DOHH2 (cell line): ENCODE measurements at regions not wholly inside any gene's neighbourhood (a gene's known extent, or its start where the extent isn't known, plus 50 kb on each side); places are given as distances from the start of the nearest gene placed in this dataset.

Experiments
- H3F3A ChIP-seq: fragments of 200-600 bp; sonication (generic), shearing (Covaris generic); 2 replicates; pipeline ENCODE4 v1.6.0; 2016; ENCODE audit warnings: antibody characterized with exemption, mild to moderate bottlenecking; ENCODE audit not compliant: control insufficient read depth, insufficient read depth
- H3K27ac ChIP-seq: fragments of 200-600 bp; sonication (generic); 2 replicates; pipeline ENCODE4 v1.5.1; 2014; ENCODE audit warnings: low read depth, mild to moderate bottlenecking, low read length, moderate library complexity
- H3K27me3 ChIP-seq: fragments of 200-600 bp; sonication (generic); 2 replicates; pipeline ENCODE4 v1.6.1; 2014; ENCODE audit warnings: mild to moderate bottlenecking, low read length, mixed read lengths; ENCODE audit not compliant: control insufficient read depth
- H3K36me3 ChIP-seq: fragments of 200-600 bp; sonication (generic); 2 replicates; pipeline ENCODE4 v1.6.1; 2014; ENCODE audit warnings: mild to moderate bottlenecking, low read length, moderate library complexity, mixed read lengths; ENCODE audit not compliant: control insufficient read depth
- H3K4me1 ChIP-seq: fragments of 200-600 bp; sonication (generic); 2 replicates; pipeline ENCODE4 v1.6.1; 2014; ENCODE audit warnings: mild to moderate bottlenecking, low read length, mixed read lengths; ENCODE audit not compliant: control insufficient read depth
- H3K4me2 ChIP-seq: fragments of 200-600 bp; sonication (generic); 2 replicates; pipeline ENCODE4 v1.6.0; 2014; ENCODE audit warnings: mild to moderate bottlenecking, low read length, moderate library complexity
- H3K4me3 ChIP-seq: fragments of 200-600 bp; sonication (generic); 2 replicates; pipeline ENCODE4 v1.5.1; 2014; ENCODE audit warnings: mild to moderate bottlenecking, low read length, mixed read lengths
- H3K79me2 ChIP-seq: fragments of 200-600 bp; sonication (generic); 2 replicates; pipeline ENCODE4 v1.6.1; 2014; ENCODE audit warnings: mild to moderate bottlenecking, low read length, mixed read lengths; ENCODE audit not compliant: control insufficient read depth
- H3K9me2 ChIP-seq: fragments of 200-600 bp; sonication (generic); replicated peaks from 2 replicates; pipeline ENCODE4 v1.6.1; 2014; ENCODE audit warnings: mild to moderate bottlenecking, low read length, mixed read lengths; ENCODE audit not compliant: control insufficient read depth
- H3K9me3 ChIP-seq: fragments of 200-600 bp; sonication (generic); 2 replicates; pipeline ENCODE4 v1.6.1; 2014; ENCODE audit warnings: antibody characterized with exemption, low read length, mixed read lengths; ENCODE audit not compliant: control insufficient read depth, insufficient read depth
- H4K20me1 ChIP-seq: fragments of 200-600 bp; sonication (generic); 2 replicates; pipeline ENCODE4 v1.6.0; 2014; ENCODE audit warnings: low read depth, mild to moderate bottlenecking, antibody characterized with exemption, low read length, moderate library complexity; ENCODE audit not compliant: control insufficient read depth, insufficient read depth
- EZH2phosphoT487 ChIP-seq: fragments of 200-600 bp; sonication (generic); IDR thresholded peaks from 2 replicates; pipeline ENCODE4 v1.6.1; 2017; ENCODE audit warnings: borderline replicate concordance, mild to moderate bottlenecking, antibody characterized with exemption, low read length, moderate library complexity, mixed read lengths
- TF ChIP-seq, protein P1 (sequence below): fragments of 200-600 bp; sonication (generic); IDR thresholded peaks from one replicate; pipeline ENCODE4 v1.5.1; 2014; ENCODE audit warnings: antibody characterized with exemption, mild to moderate bottlenecking, low read depth, low read length; ENCODE audit not compliant: poor library complexity, severe bottlenecking

DNA sequence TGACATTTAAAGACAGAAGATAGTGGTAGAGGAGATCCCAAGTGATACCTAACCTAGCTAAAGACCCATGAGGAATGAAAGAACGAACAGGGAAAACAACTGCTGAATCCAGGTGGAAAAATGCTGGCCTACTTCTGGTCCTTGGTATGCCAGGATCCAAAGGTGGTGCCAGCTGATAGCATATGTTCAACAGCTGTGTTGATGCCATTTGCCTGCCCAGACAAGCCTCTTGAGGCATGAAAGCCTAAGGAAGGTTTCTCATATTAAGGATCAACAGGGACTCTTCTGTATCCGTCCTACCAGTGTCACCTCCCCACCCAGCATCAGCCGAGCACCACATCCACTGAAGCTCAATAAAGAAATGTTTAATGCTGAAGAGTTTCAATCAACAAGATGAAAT is 225.7 kb upstream of the DMRT1 start:
- Histone ChIP-seq H3K27ac (no peak overlapping the region), H4K20me1 (peaks cover 2% of the 10 kb centered on the region; the same call in 1 of the 2 replicates), H3F3A (peaks cover 11% of the 10 kb centered on the region; the same call in 1 of the 2 replicates), H3K79me2 (peaks cover 80% of the 10 kb centered on the region), H3K36me3 (peaks cover 37% of the 10 kb centered on the region), H3K9me3 (no peaks in the 10 kb centered on the region), H3K4me2 (no peak overlapping the region), H3K4me3 (no peak overlapping the region), H3K27me3 (no peaks in the 10 kb centered on the region), H3K9me2 (no peaks in the 10 kb centered on the region), H3K4me1 (peaks cover 38% of the 10 kb centered on the region)
- TF ChIP-seq, protein P1, sequence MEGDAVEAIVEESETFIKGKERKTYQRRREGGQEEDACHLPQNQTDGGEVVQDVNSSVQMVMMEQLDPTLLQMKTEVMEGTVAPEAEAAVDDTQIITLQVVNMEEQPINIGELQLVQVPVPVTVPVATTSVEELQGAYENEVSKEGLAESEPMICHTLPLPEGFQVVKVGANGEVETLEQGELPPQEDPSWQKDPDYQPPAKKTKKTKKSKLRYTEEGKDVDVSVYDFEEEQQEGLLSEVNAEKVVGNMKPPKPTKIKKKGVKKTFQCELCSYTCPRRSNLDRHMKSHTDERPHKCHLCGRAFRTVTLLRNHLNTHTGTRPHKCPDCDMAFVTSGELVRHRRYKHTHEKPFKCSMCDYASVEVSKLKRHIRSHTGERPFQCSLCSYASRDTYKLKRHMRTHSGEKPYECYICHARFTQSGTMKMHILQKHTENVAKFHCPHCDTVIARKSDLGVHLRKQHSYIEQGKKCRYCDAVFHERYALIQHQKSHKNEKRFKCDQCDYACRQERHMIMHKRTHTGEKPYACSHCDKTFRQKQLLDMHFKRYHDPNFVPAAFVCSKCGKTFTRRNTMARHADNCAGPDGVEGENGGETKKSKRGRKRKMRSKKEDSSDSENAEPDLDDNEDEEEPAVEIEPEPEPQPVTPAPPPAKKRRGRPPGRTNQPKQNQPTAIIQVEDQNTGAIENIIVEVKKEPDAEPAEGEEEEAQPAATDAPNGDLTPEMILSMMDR, result no peak
- no peak for TF ChIP-seq EZH2phosphoT487

DNA sequence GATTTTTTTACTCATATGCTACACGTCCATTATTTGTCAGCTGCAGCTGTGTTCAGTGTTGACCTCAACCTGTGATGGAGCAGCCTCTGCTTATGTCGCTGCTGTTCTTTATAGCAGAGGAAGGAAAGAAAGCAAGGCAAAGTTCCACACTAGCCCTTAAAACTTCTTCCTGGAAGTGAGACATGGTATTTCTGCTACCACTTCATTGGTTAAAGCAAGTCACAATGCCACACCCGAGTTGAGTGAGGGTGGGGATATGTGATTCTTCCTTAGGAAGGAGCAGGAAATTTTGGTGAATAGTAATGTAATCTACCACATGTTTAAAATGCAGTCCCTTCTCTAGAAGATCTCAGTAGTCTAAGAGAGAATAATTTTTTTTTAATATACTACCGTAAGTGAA is 224.8 kb upstream of the DMRT1 start:
- Histone ChIP-seq H3K4me3 (no peak overlapping the region), H3K79me2 (peaks cover 81% of the 10 kb centered on the region), H3F3A (peaks cover 9% of the 10 kb centered on the region; the same call in 1 of the 2 replicates), H3K4me2 (no peak overlapping the region), H3K9me3 (no peaks in the 10 kb centered on the region), H3K9me2 (no peaks in the 10 kb centered on the region), H3K4me1 (peaks cover 29% of the 10 kb centered on the region), H3K27me3 (no peaks in the 10 kb centered on the region), H3K27ac (no peak overlapping the region), H3K36me3 (peaks cover 41% of the 10 kb centered on the region), H4K20me1 (peaks cover 2% of the 10 kb centered on the region; the same call in 1 of the 2 replicates)
- TF ChIP-seq, protein P1, result no peak
- no peak for TF ChIP-seq EZH2phosphoT487

DNA sequence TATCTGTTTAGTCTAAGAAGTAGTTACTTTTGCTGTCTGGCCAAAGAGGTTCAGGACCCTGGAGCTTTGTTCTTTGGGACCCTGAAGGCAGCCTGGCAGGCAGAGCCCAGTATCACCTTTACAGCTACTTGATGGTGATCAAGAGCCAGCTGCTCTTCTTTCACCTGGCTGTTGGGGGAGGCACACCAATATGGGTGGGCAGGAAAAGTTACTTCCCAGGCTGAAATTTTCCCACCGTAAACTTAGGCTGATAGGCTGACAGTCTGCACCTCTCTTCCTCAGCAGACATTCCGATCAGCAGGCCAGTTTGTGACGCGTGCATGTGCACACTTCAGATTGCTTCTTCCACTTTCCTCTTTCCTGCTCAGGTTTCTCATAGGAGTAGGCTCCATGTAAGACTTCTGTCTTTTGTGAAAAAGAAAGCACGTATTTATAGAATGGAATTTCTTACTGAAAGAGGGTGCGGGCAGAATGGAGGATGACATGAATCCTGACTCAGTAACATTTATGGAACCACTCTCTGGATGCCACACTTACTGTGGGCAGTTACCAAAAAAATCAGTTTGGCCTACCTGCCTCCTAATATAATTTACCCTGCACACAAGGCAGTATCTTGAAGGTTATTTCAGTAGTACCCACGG is 223.9 kb upstream of the DMRT1 start:
- Histone ChIP-seq H4K20me1 (no peaks in the 10 kb centered on the region), H3F3A (peaks cover 9% of the 10 kb centered on the region; the same call in 1 of the 2 replicates), H3K36me3 (peaks cover 41% of the 10 kb centered on the region), H3K27ac (no peak overlapping the region), H3K4me1 (peaks cover 20% of the 10 kb centered on the region), H3K9me3 (no peaks in the 10 kb centered on the region), H3K4me2 (no peak overlapping the region), H3K27me3 (no peaks in the 10 kb centered on the region), H3K9me2 (no peaks in the 10 kb centered on the region), H3K79me2 (peaks cover 81% of the 10 kb centered on the region), H3K4me3 (no peak overlapping the region)
- TF ChIP-seq, protein P1, result no peak
- no peak for TF ChIP-seq EZH2phosphoT487
